ENCODE measurements at regions not wholly inside any gene's neighbourhood (a gene's known extent, or its start where the extent isn't known, plus 50 kb on each side); places are given as distances from the start of the nearest gene placed in this dataset.
"Not testable (repeated sequence)": the region's sequence is repeated elsewhere in the genome, so short reads cannot be mapped to it uniquely, and the experiment has no call there.

DNA sequence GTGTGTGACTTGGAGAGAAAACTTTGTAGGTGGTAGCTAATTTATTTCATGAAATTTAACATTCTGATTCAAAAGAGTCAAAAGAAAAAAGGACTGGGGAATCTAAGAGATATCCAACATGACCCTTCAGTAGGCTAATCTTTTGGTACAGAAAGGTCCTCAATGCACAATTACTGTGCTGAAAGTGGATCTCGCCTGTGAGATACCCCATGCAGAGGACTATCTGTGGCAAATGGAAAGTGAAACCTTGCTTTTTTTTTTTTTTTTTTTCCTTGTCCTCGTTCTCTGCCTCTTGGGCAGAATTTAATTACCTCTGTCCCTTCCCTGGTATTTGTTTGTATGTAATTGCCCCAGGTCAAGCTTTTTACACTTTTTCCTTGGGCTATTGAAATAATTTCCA lies 93.2 kb upstream of the POTEB2 start:
- TF ChIP-seq, protein P1, sequence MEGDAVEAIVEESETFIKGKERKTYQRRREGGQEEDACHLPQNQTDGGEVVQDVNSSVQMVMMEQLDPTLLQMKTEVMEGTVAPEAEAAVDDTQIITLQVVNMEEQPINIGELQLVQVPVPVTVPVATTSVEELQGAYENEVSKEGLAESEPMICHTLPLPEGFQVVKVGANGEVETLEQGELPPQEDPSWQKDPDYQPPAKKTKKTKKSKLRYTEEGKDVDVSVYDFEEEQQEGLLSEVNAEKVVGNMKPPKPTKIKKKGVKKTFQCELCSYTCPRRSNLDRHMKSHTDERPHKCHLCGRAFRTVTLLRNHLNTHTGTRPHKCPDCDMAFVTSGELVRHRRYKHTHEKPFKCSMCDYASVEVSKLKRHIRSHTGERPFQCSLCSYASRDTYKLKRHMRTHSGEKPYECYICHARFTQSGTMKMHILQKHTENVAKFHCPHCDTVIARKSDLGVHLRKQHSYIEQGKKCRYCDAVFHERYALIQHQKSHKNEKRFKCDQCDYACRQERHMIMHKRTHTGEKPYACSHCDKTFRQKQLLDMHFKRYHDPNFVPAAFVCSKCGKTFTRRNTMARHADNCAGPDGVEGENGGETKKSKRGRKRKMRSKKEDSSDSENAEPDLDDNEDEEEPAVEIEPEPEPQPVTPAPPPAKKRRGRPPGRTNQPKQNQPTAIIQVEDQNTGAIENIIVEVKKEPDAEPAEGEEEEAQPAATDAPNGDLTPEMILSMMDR (conservative IDR thresholded peaks at IDR 0.05; ENCODE audit: low read depth, low read length) = not testable (repeated sequence)
- TF ChIP-seq RAD21 (IDR thresholded peaks at IDR 0.05; ENCODE audit: low read length); NFE2L2 (IDR thresholded peaks at IDR 0.05; ENCODE audit: low read depth, low read length); POLR2A (IDR thresholded peaks at IDR 0.05; ENCODE audit: low read depth, low read length); BHLHE40 (IDR thresholded peaks at IDR 0.05; ENCODE audit: low read depth, low read length); CEBPB (IDR thresholded peaks at IDR 0.05; ENCODE audit: low read depth, low read length); MAFK (IDR thresholded peaks at IDR 0.05; ENCODE audit: low read depth, low read length); RFX5 (IDR thresholded peaks at IDR 0.05; ENCODE audit: low read depth, low read length); SMC3 (IDR thresholded peaks at IDR 0.05; ENCODE audit: low read depth, low read length): not testable (repeated sequence)
- TF ChIP-seq, protein P2, sequence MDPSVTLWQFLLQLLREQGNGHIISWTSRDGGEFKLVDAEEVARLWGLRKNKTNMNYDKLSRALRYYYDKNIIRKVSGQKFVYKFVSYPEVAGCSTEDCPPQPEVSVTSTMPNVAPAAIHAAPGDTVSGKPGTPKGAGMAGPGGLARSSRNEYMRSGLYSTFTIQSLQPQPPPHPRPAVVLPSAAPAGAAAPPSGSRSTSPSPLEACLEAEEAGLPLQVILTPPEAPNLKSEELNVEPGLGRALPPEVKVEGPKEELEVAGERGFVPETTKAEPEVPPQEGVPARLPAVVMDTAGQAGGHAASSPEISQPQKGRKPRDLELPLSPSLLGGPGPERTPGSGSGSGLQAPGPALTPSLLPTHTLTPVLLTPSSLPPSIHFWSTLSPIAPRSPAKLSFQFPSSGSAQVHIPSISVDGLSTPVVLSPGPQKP (IDR thresholded peaks at IDR 0.05; ENCODE audit: borderline replicate concordance, low read depth, low read length) = not testable (repeated sequence)

All from IMR-90 (cell line).